ENCODE measurements at regions not wholly inside any gene's neighbourhood (a gene's known extent, or its start where the extent isn't known, plus 50 kb on each side); places are given as distances from the start of the nearest gene placed in this dataset.

DNA sequence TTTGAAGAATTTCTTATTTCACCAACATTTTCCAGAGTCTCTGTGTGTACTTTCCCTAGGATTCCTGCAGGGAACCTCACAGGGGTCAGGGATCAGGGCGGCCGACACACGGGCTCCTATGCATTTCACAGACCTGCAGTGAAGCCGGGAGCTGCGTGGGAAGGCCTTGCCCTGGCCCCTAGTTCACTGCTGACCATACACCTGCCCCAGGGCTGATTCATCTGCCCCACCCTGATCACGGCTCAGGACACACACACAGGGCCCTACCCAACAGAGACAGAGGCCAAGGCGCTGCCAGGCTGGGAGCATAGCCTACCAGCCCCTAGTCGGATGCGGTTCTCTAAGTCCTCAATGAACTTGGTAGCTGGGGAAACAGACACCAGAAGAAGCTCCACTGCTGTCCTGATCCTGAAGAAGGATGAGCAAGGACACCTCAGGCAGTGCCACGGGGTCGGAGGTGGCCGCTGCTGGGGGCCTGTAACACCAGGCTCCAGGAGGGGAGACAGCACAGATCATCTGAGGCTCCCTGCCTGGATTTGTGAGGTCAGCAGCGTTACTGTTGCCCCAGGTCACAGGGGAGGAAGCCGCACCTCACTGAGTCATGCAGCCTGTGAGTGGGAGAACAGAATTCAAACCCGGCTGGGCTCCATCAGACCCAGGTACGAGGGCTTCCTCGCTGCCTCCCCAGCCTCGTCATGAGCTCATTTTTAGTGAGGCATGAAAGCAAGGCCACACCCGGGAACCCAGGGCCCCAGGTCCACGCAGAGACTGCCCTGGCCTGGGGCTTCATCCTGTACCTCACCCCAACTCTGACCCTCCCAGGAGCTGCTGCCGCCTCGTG is 278.8 kb upstream of the PPP2R2D start:
- H4K20me1 ChIP-seq (ENCODE audit: insufficient read depth), result no peaks in the 10 kb centered on the region
- H2AFZ ChIP-seq (ENCODE audit: low read depth, low read length), result no peak overlapping the region
- H3K9ac ChIP-seq (ENCODE audit: low read length), result no peak overlapping the region
- H3K9me2 ChIP-seq (ENCODE audit: insufficient read depth, low read length), result no peaks in the 10 kb centered on the region
- no peaks in the 10 kb centered on the region for H3K36me3 ChIP-seq (ENCODE audit: insufficient read depth, low read length)
- H3K9me3 ChIP-seq (ENCODE audit: low read length), result no peaks in the 10 kb centered on the region
- TF ChIP-seq POLR2AphosphoS5 (IDR thresholded peaks at IDR 0.05), result no peak
- TF ChIP-seq EP300 (conservative IDR thresholded peaks at IDR 0.05; ENCODE audit: poor library complexity, severe bottlenecking), result no peak
- TF ChIP-seq, protein P1, sequence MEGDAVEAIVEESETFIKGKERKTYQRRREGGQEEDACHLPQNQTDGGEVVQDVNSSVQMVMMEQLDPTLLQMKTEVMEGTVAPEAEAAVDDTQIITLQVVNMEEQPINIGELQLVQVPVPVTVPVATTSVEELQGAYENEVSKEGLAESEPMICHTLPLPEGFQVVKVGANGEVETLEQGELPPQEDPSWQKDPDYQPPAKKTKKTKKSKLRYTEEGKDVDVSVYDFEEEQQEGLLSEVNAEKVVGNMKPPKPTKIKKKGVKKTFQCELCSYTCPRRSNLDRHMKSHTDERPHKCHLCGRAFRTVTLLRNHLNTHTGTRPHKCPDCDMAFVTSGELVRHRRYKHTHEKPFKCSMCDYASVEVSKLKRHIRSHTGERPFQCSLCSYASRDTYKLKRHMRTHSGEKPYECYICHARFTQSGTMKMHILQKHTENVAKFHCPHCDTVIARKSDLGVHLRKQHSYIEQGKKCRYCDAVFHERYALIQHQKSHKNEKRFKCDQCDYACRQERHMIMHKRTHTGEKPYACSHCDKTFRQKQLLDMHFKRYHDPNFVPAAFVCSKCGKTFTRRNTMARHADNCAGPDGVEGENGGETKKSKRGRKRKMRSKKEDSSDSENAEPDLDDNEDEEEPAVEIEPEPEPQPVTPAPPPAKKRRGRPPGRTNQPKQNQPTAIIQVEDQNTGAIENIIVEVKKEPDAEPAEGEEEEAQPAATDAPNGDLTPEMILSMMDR (IDR thresholded peaks at IDR 0.05; ENCODE audit: poor library complexity, severe bottlenecking), result no peak
- TF ChIP-seq MXI1 (conservative IDR thresholded peaks at IDR 0.05; ENCODE audit: poor library complexity, severe bottlenecking), result no peak
- TF ChIP-seq RAD21 (conservative IDR thresholded peaks at IDR 0.05), result no peak
- TF ChIP-seq, protein P2, sequence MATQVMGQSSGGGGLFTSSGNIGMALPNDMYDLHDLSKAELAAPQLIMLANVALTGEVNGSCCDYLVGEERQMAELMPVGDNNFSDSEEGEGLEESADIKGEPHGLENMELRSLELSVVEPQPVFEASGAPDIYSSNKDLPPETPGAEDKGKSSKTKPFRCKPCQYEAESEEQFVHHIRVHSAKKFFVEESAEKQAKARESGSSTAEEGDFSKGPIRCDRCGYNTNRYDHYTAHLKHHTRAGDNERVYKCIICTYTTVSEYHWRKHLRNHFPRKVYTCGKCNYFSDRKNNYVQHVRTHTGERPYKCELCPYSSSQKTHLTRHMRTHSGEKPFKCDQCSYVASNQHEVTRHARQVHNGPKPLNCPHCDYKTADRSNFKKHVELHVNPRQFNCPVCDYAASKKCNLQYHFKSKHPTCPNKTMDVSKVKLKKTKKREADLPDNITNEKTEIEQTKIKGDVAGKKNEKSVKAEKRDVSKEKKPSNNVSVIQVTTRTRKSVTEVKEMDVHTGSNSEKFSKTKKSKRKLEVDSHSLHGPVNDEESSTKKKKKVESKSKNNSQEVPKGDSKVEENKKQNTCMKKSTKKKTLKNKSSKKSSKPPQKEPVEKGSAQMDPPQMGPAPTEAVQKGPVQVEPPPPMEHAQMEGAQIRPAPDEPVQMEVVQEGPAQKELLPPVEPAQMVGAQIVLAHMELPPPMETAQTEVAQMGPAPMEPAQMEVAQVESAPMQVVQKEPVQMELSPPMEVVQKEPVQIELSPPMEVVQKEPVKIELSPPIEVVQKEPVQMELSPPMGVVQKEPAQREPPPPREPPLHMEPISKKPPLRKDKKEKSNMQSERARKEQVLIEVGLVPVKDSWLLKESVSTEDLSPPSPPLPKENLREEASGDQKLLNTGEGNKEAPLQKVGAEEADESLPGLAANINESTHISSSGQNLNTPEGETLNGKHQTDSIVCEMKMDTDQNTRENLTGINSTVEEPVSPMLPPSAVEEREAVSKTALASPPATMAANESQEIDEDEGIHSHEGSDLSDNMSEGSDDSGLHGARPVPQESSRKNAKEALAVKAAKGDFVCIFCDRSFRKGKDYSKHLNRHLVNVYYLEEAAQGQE (IDR thresholded peaks at IDR 0.05; ENCODE audit: borderline replicate concordance), result no peak
- no peak for TF ChIP-seq SMC3 (conservative IDR thresholded peaks at IDR 0.05; ENCODE audit: poor library complexity)
- TF ChIP-seq EZH2 (IDR thresholded peaks at IDR 0.05; ENCODE audit: borderline replicate concordance, insufficient read depth, low read length, poor library complexity, severe bottlenecking), result no peak
- TF ChIP-seq TAF1 (IDR thresholded peaks at IDR 0.05; ENCODE audit: low read depth), result no peak
- no peak overlapping the region for H3K4me2 ChIP-seq (ENCODE audit: low read length)
- no peak overlapping the region for H3K4me3 ChIP-seq (ENCODE audit: low read length)
- H3K27ac ChIP-seq (ENCODE audit: low read length), result no peak overlapping the region
- no peaks in the 10 kb centered on the region for H3K27me3 ChIP-seq (ENCODE audit: insufficient read depth, low read depth, low read length)
- no peaks in the 10 kb centered on the region for H3F3A ChIP-seq (ENCODE audit: insufficient read depth, low read length, poor library complexity, severe bottlenecking)
- H3K79me2 ChIP-seq (replicated peaks; ENCODE audit: insufficient read depth, low read length), result no peaks in the 10 kb centered on the region

DNA sequence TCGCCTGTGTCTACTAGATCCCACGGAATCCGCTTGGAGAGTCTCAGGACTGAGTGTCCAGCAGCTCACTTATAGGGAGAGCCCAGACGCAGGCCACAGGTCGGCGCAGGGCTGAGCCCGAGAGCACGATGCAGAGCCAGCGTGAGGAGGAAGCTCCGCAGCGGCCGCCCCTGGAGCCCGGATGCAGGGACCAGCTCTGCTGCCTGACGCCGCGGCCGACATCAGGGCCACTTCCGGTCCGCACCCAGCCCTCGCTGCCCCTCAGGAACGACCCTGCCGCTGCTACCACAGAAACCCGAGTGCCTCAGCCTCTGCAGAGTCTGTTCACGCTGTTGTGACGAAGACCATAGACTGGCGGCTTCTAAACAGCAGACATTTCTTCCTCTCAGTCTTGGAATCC is 275.8 kb upstream of the PPP2R2D start:
- H3K9me2 ChIP-seq (ENCODE audit: insufficient read depth, low read length), result no peaks in the 10 kb centered on the region
- H3K36me3 ChIP-seq (ENCODE audit: insufficient read depth, low read length), result no peaks in the 10 kb centered on the region
- H3K79me2 ChIP-seq (replicated peaks; ENCODE audit: insufficient read depth, low read length), result no peaks in the 10 kb centered on the region
- H3F3A ChIP-seq (ENCODE audit: insufficient read depth, low read length, poor library complexity, severe bottlenecking), result no peaks in the 10 kb centered on the region
- H4K20me1 ChIP-seq (ENCODE audit: insufficient read depth), result no peaks in the 10 kb centered on the region
- no peak overlapping the region for H3K4me3 ChIP-seq (ENCODE audit: low read length)
- H2AFZ ChIP-seq (ENCODE audit: low read depth, low read length), result no peak overlapping the region
- no peaks in the 10 kb centered on the region for H3K27me3 ChIP-seq (ENCODE audit: insufficient read depth, low read depth, low read length)
- no peak overlapping the region for H3K27ac ChIP-seq (ENCODE audit: low read length)
- H3K9me3 ChIP-seq (ENCODE audit: low read length), result no peaks in the 10 kb centered on the region
- H3K4me2 ChIP-seq (ENCODE audit: low read length), result no peak overlapping the region
- TF ChIP-seq TAF1 (IDR thresholded peaks at IDR 0.05; ENCODE audit: low read depth) (no peak), EP300 (conservative IDR thresholded peaks at IDR 0.05; ENCODE audit: poor library complexity, severe bottlenecking) (no peak), RAD21 (conservative IDR thresholded peaks at IDR 0.05) (no peak), MXI1 (conservative IDR thresholded peaks at IDR 0.05; ENCODE audit: poor library complexity, severe bottlenecking) (no peak), SMC3 (conservative IDR thresholded peaks at IDR 0.05; ENCODE audit: poor library complexity) (no peak), POLR2AphosphoS5 (IDR thresholded peaks at IDR 0.05) (no peak), EZH2 (IDR thresholded peaks at IDR 0.05; ENCODE audit: borderline replicate concordance, insufficient read depth, low read length, poor library complexity, severe bottlenecking) (no peak)
- TF ChIP-seq, protein P2 (IDR thresholded peaks at IDR 0.05; ENCODE audit: borderline replicate concordance), result no peak
- TF ChIP-seq, protein P1 (IDR thresholded peaks at IDR 0.05; ENCODE audit: poor library complexity, severe bottlenecking), result no peak
- no peak overlapping the region for H3K9ac ChIP-seq (ENCODE audit: low read length)
